MM.1S (cell line): ENCODE measurements at regions not wholly inside any gene's neighbourhood (a gene's known extent, or its start where the extent isn't known, plus 50 kb on each side); places are given as distances from the start of the nearest gene placed in this dataset.

Source experiments
- DNase-seq: peaks from one replicate; pipeline ENCODE4 v3.0.0-alpha.2; 2015
- H2AFZ ChIP-seq: fragments of 300-600 bp; sonication (generic); 2 replicates; pipeline ENCODE4 v1.6.0; 2016; ENCODE audit warnings: antibody characterized with exemption, low read length
- H3F3A ChIP-seq: fragments of 300-600 bp; sonication (generic); 2 replicates; pipeline ENCODE4 v1.6.1; 2016; ENCODE audit warnings: mild to moderate bottlenecking, antibody characterized with exemption, low read length, moderate library complexity, mixed read lengths; ENCODE audit not compliant: insufficient read depth
- H3K27ac ChIP-seq: fragments of 300-600 bp; sonication (generic); 2 replicates; pipeline ENCODE4 v1.5.1; 2016; ENCODE audit warnings: mild to moderate bottlenecking, low read length
- H3K27me3 ChIP-seq: fragments of 300-600 bp; sonication (generic); replicated peaks from 2 replicates; pipeline ENCODE4 v1.6.0; 2016; ENCODE audit warnings: low read length; ENCODE audit not compliant: insufficient read depth
- H3K36me3 ChIP-seq: fragments of 300-600 bp; sonication (generic); replicated peaks from 2 replicates; pipeline ENCODE4 v1.6.1; 2016; ENCODE audit warnings: mild to moderate bottlenecking, low read length, mixed read lengths; ENCODE audit not compliant: insufficient read depth
- H3K4me1 ChIP-seq: fragments of 300-600 bp; sonication (generic); 2 replicates; pipeline ENCODE4 v1.6.1; 2016; ENCODE audit warnings: low read length, mixed read lengths
- H3K4me2 ChIP-seq: fragments of 300-600 bp; sonication (generic); 2 replicates; pipeline ENCODE4 v1.6.0; 2016; ENCODE audit warnings: low read depth, low read length
- H3K4me3 ChIP-seq: fragments of 300-600 bp; sonication (generic); 2 replicates; pipeline ENCODE4 v1.5.1; 2016; ENCODE audit warnings: low read length, mixed read lengths
- H3K79me2 ChIP-seq: fragments of 300-600 bp; sonication (generic); 2 replicates; pipeline ENCODE4 v1.6.1; 2016; ENCODE audit warnings: mixed run types, low read length, mixed read lengths
- H3K9ac ChIP-seq: fragments of 300-600 bp; sonication (generic); 2 replicates; pipeline ENCODE4 v1.6.1; 2016; ENCODE audit warnings: low read length, mixed read lengths
- H3K9me2 ChIP-seq: fragments of 300-600 bp; sonication (generic); replicated peaks from 2 replicates; pipeline ENCODE4 v1.6.1; 2016; ENCODE audit warnings: mild to moderate bottlenecking, low read length, mixed read lengths; ENCODE audit not compliant: insufficient read depth
- H3K9me3 ChIP-seq: fragments of 300-600 bp; sonication (generic); replicated peaks from 2 replicates; pipeline ENCODE4 v1.6.1; 2016; ENCODE audit warnings: mild to moderate bottlenecking, low read length, mixed read lengths; ENCODE audit not compliant: insufficient read depth
- H4K20me1 ChIP-seq: fragments of 300-600 bp; sonication (generic); 2 replicates; pipeline ENCODE4 v1.6.1; 2016; ENCODE audit warnings: mild to moderate bottlenecking, low read length, moderate library complexity, mixed read lengths; ENCODE audit not compliant: insufficient read depth
- CTCF ChIP-seq: fragments of 300-600 bp; sonication (generic); IDR thresholded peaks from 2 replicates; pipeline ENCODE4 v1.5.1; 2016; ENCODE audit warnings: antibody characterized with exemption, low read length, mixed read lengths
- EZH2 ChIP-seq: fragments of 300-600 bp; sonication (generic); optimal IDR thresholded peaks from 2 replicates; pipeline ENCODE3; 2017; ENCODE audit warnings: low read depth, mild to moderate bottlenecking, antibody characterized with exemption, low read length, mixed read lengths
- EZH2phosphoT487 ChIP-seq: fragments of 300-600 bp; sonication (generic); IDR thresholded peaks from 2 replicates; pipeline ENCODE4 v1.6.1; 2018; ENCODE audit warnings: antibody characterized with exemption, low read length

GRCh38 chr16:85210423-85211169 lies 98.3 kb upstream of the CIBAR2 start:
- H3K4me1 ChIP-seq: no peaks in the 10 kb centered on the region
- H4K20me1 ChIP-seq: no peaks in the 10 kb centered on the region
- H3K27ac ChIP-seq: no peak overlapping the region
- H3K9me3 ChIP-seq: no peaks in the 10 kb centered on the region
- no peak for DNase-seq
- H3K4me2 ChIP-seq: no peak overlapping the region
- H3F3A ChIP-seq: no peaks in the 10 kb centered on the region
- H3K79me2 ChIP-seq: no peaks in the 10 kb centered on the region
- H3K27me3 ChIP-seq: peaks cover 76% of the 10 kb centered on the region
- H3K4me3 ChIP-seq: no peak overlapping the region
- no peak overlapping the region for H3K9ac ChIP-seq
- H3K36me3 ChIP-seq: no peaks in the 10 kb centered on the region
- no peaks in the 10 kb centered on the region for H3K9me2 ChIP-seq
- no peak overlapping the region for H2AFZ ChIP-seq
- TF ChIP-seq EZH2 (no peak), CTCF (no peak), EZH2phosphoT487 (no peak)

- H3F3A ChIP-seq: no peaks in the 10 kb centered on the region
- no peak for DNase-seq
- no peaks in the 10 kb centered on the region for H3K79me2 ChIP-seq
- no peak overlapping the region for H3K27ac ChIP-seq
- no peak overlapping the region for H2AFZ ChIP-seq
- no peaks in the 10 kb centered on the region for H3K36me3 ChIP-seq
- H3K4me3 ChIP-seq: no peak overlapping the region
- H3K27me3 ChIP-seq: peaks cover 74% of the 10 kb centered on the region
- no peaks in the 10 kb centered on the region for H3K9me3 ChIP-seq
- H3K9me2 ChIP-seq: no peaks in the 10 kb centered on the region
- no peaks in the 10 kb centered on the region for H4K20me1 ChIP-seq
- no peaks in the 10 kb centered on the region for H3K4me1 ChIP-seq
- TF ChIP-seq EZH2phosphoT487: no peak
- TF ChIP-seq EZH2: no peak
- TF ChIP-seq CTCF: no peak
- no peak overlapping the region for H3K4me2 ChIP-seq
- no peak overlapping the region for H3K9ac ChIP-seq
Measured at GRCh38 chr16:85211271-85211801, 99.1 kb upstream of the CIBAR2 start.

GRCh38 chr16:85213926-85214675 lies 101.8 kb upstream of the CIBAR2 start:
- H3K9ac ChIP-seq: no peak overlapping the region
- no peak overlapping the region for H3K27ac ChIP-seq
- H3K27me3 ChIP-seq: peaks cover 54% of the 10 kb centered on the region

More at GRCh38 chr16:85213926-85214675, 101.8 kb upstream of the CIBAR2 start:
- H3K36me3 ChIP-seq: no peaks in the 10 kb centered on the region
- no peak overlapping the region for H3K4me3 ChIP-seq
- no peaks in the 10 kb centered on the region for H3K9me2 ChIP-seq
- H2AFZ ChIP-seq: no peak overlapping the region
- no peaks in the 10 kb centered on the region for H3K9me3 ChIP-seq
- H3K4me2 ChIP-seq: no peak overlapping the region
- H3K79me2 ChIP-seq: no peaks in the 10 kb centered on the region
- no peaks in the 10 kb centered on the region for H4K20me1 ChIP-seq
- TF ChIP-seq EZH2phosphoT487: no peak
- no peak for TF ChIP-seq EZH2
- no peak for TF ChIP-seq CTCF
- H3F3A ChIP-seq: no peaks in the 10 kb centered on the region
- no peaks in the 10 kb centered on the region for H3K4me1 ChIP-seq
- DNase-seq: no peak
